NT2/D1 (cell line): ENCODE measurements at regions not wholly inside any gene's neighbourhood (a gene's known extent, or its start where the extent isn't known, plus 50 kb on each side); places are given as distances from the start of the nearest gene placed in this dataset.

ENCODE experiments used
- SUZ12 ChIP-seq: IDR thresholded peaks from 2 replicates; pipeline ENCODE4 v1.6.1; 2011; ENCODE audit not compliant: insufficient read length, insufficient read depth; ENCODE audit errors: extremely low read depth
- YY1 ChIP-seq: IDR thresholded peaks from 2 replicates; pipeline ENCODE4 v1.6.1; 2011; ENCODE audit not compliant: insufficient read length, insufficient read depth

GRCh38 chr4:173835903-173836302 lies 305.9 kb upstream of the HAND2 start:
- TF ChIP-seq SUZ12 (no peak), YY1 (no peak)
